ENCODE measurements at regions not wholly inside any gene's neighbourhood (a gene's known extent, or its start where the extent isn't known, plus 50 kb on each side); places are given as distances from the start of the nearest gene placed in this dataset.

DNA sequence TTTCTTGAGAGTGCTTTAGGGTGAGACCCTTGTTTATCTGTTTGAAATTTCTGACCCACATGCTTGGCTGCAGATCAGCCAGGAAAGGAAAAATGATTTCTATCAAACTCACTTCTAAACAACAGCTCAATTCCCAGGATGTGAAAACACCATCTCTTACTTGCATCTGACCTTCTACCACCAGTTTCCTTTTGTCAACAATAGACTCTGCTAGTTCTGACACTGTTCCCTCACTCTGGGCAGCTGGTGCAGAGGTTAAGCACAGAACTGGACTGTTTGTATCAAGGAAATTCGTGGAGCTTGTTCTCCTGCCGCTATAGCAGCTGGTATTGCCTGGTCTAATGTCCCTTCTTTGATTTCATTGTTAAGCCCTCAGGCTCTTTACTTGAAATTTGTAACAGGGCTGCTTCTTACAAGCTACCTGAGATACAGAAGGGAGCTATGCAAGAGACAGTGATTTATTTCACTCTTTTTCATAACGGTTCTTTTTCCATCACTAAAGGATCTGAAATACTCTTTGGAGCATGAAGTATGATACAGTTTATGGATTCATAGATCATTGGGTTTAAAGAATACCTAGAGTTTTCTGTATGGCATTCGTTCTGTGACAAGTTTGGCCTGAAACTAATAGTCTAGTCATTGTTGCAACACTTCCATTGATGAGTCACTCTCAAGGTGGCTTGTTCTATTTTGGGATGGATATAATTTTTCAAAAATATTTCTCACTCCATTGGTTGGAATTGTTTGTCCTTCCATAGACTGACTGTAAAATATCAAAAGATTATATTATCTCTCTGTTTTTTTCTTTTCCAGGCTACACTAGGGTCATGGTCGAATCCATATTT lies 178.2 kb upstream of the ZC3H12C start:
- TF ChIP-seq EZH2 (IDR thresholded peaks at IDR 0.05; ENCODE audit: low read length) (no peak), CTCF (optimal IDR thresholded peaks at IDR 0.05 in 1 of 3, IDR thresholded peaks at IDR 0.05 in 1 of 3, conservative IDR thresholded peaks at IDR 0.05 in 1 of 3; ENCODE audit: extremely low read depth in 1 of 3, insufficient read depth in 2 of 3, low read length in 3 of 3) (no peak)
